ENCODE measurements at regions not wholly inside any gene's neighbourhood (a gene's known extent, or its start where the extent isn't known, plus 50 kb on each side); places are given as distances from the start of the nearest gene placed in this dataset.

DNA sequence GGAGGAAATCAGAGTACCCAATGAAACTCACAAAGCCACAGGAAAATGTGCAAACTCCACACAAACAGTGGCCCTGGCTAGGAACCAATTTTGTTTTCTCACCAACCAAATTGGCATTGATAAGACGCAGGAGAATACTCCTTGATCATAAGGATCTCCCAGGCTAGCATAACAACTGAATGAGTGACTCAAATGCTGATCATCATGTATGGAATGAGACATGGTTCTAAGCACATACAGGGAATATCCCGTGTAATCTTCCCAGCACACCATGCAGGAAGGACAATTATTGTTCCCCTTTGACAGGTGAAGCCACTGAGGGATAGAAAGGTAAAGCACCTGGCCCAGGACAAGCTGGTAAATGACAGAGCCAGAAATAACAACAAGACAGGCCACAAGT lies 180.0 kb upstream of the DUSP10 start:
- H3K14ac ChIP-seq (ENCODE audit: insufficient read depth, low read length), result no peak overlapping the region
- no peaks in the 10 kb centered on the region for H3K4me1 ChIP-seq (ENCODE audit: insufficient read depth, low read length)
- no peak overlapping the region for H4K5ac ChIP-seq (ENCODE audit: insufficient read length, low read depth, low read length)
- no peaks in the 10 kb centered on the region for H3K23me2 ChIP-seq (ENCODE audit: insufficient read length, low read depth, low read length, poor library complexity, severe bottlenecking)
- H3K27ac Mint-ChIP-seq, result no peak overlapping the region
- no peaks in the 10 kb centered on the region for H3K36me3 Mint-ChIP-seq (ENCODE audit: insufficient read depth in 1 of 3, low read depth in 3 of 3)
- H3K4ac ChIP-seq (ENCODE audit: low read depth, low read length), result no peak overlapping the region
- no peak overlapping the region for H3K4me2 ChIP-seq (ENCODE audit: insufficient read depth, insufficient read length, low read length)
- H3K9me3 Mint-ChIP-seq, result no peaks in the 10 kb centered on the region
- H3K9ac ChIP-seq (ENCODE audit: extremely low read depth, insufficient read length, low read length), result no peak overlapping the region
- H3K18ac ChIP-seq (ENCODE audit: insufficient read length, low read depth, low read length), result no peak overlapping the region
- no CpG with 5 or more reads among the region's 2 CpGs for WGBS (ENCODE audit: extremely low coverage, insufficient read length, low lambda C conversion rate)
- no peak overlapping the region for H2BK20ac ChIP-seq (ENCODE audit: low read depth, low read length, poor library complexity, severe bottlenecking)
- no peaks in the 10 kb centered on the region for H3K79me2 ChIP-seq (ENCODE audit: insufficient read depth, low read length)
- H4K20me1 ChIP-seq (ENCODE audit: control insufficient read depth, insufficient read depth, insufficient read length), result no peaks in the 10 kb centered on the region
- no peak overlapping the region for H2BK5ac ChIP-seq (ENCODE audit: insufficient read length, low read length)
- H3K56ac ChIP-seq (ENCODE audit: insufficient read length, low read depth, low read length), result no peak overlapping the region
- no peak overlapping the region for H3K27ac ChIP-seq (ENCODE audit: insufficient read length, low read depth, low read length)
- H2AK5ac ChIP-seq (ENCODE audit: insufficient read length, low read length), result no peak overlapping the region
- no peak for DNase-seq
- no peak overlapping the region for H3T11ph ChIP-seq (ENCODE audit: low read length)
- peaks cover 0 to 4% of the 10 kb centered on the region in 2 experiments; a peak in 1 of 4 replicates for H3K4me1 Mint-ChIP-seq
- H3K27me3 ChIP-seq (ENCODE audit: insufficient read depth, low read length), result no peaks in the 10 kb centered on the region
- TF ChIP-seq, protein P1, sequence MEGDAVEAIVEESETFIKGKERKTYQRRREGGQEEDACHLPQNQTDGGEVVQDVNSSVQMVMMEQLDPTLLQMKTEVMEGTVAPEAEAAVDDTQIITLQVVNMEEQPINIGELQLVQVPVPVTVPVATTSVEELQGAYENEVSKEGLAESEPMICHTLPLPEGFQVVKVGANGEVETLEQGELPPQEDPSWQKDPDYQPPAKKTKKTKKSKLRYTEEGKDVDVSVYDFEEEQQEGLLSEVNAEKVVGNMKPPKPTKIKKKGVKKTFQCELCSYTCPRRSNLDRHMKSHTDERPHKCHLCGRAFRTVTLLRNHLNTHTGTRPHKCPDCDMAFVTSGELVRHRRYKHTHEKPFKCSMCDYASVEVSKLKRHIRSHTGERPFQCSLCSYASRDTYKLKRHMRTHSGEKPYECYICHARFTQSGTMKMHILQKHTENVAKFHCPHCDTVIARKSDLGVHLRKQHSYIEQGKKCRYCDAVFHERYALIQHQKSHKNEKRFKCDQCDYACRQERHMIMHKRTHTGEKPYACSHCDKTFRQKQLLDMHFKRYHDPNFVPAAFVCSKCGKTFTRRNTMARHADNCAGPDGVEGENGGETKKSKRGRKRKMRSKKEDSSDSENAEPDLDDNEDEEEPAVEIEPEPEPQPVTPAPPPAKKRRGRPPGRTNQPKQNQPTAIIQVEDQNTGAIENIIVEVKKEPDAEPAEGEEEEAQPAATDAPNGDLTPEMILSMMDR (conservative IDR thresholded peaks at IDR 0.05), result no peak
- H2BK12ac ChIP-seq (ENCODE audit: insufficient read length, low read depth, low read length), result no peak overlapping the region
- H2BK120ac ChIP-seq (ENCODE audit: low read depth, low read length, poor library complexity, severe bottlenecking), result no peak overlapping the region
- H2BK15ac ChIP-seq (ENCODE audit: low read depth, low read length), result no peak overlapping the region
- H3K23ac ChIP-seq (ENCODE audit: insufficient read length, low read depth, low read length), result no peak overlapping the region
- H3K27me3 Mint-ChIP-seq (ENCODE audit: low read depth), result no peaks in the 10 kb centered on the region
- no peak overlapping the region for H4K91ac ChIP-seq (ENCODE audit: insufficient read length, low read depth, low read length)
- no peak overlapping the region for H2AFZ ChIP-seq (ENCODE audit: low read length)
- no peaks in the 10 kb centered on the region for H3K9me3 ChIP-seq (ENCODE audit: control insufficient read depth, low read depth, low read length)
- H3K4me3 Mint-ChIP-seq, result no peak overlapping the region
- H3K79me1 ChIP-seq (ENCODE audit: insufficient read depth, low read depth, low read length, poor library complexity, severe bottlenecking), result no peaks in the 10 kb centered on the region
- H4K8ac ChIP-seq (replicated peaks; ENCODE audit: insufficient read length, low read depth, low read length), result no peak overlapping the region
